DOHH2 (cell line): ENCODE measurements at regions not wholly inside any gene's neighbourhood (a gene's known extent, or its start where the extent isn't known, plus 50 kb on each side); places are given as distances from the start of the nearest gene placed in this dataset.

Experiments used
- H3F3A ChIP-seq: fragments of 200-600 bp; sonication (generic), shearing (Covaris generic); 2 replicates; pipeline ENCODE4 v1.6.0; 2016; ENCODE audit warnings: antibody characterized with exemption, mild to moderate bottlenecking; ENCODE audit not compliant: control insufficient read depth, insufficient read depth
- H3K27ac ChIP-seq: fragments of 200-600 bp; sonication (generic); 2 replicates; pipeline ENCODE4 v1.5.1; 2014; ENCODE audit warnings: low read depth, mild to moderate bottlenecking, low read length, moderate library complexity
- H3K27me3 ChIP-seq: fragments of 200-600 bp; sonication (generic); 2 replicates; pipeline ENCODE4 v1.6.1; 2014; ENCODE audit warnings: mild to moderate bottlenecking, low read length, mixed read lengths; ENCODE audit not compliant: control insufficient read depth
- H3K36me3 ChIP-seq: fragments of 200-600 bp; sonication (generic); 2 replicates; pipeline ENCODE4 v1.6.1; 2014; ENCODE audit warnings: mild to moderate bottlenecking, low read length, moderate library complexity, mixed read lengths; ENCODE audit not compliant: control insufficient read depth
- H3K4me1 ChIP-seq: fragments of 200-600 bp; sonication (generic); 2 replicates; pipeline ENCODE4 v1.6.1; 2014; ENCODE audit warnings: mild to moderate bottlenecking, low read length, mixed read lengths; ENCODE audit not compliant: control insufficient read depth
- H3K4me2 ChIP-seq: fragments of 200-600 bp; sonication (generic); 2 replicates; pipeline ENCODE4 v1.6.0; 2014; ENCODE audit warnings: mild to moderate bottlenecking, low read length, moderate library complexity
- H3K4me3 ChIP-seq: fragments of 200-600 bp; sonication (generic); 2 replicates; pipeline ENCODE4 v1.5.1; 2014; ENCODE audit warnings: mild to moderate bottlenecking, low read length, mixed read lengths
- H3K79me2 ChIP-seq: fragments of 200-600 bp; sonication (generic); 2 replicates; pipeline ENCODE4 v1.6.1; 2014; ENCODE audit warnings: mild to moderate bottlenecking, low read length, mixed read lengths; ENCODE audit not compliant: control insufficient read depth
- H3K9me2 ChIP-seq: fragments of 200-600 bp; sonication (generic); replicated peaks from 2 replicates; pipeline ENCODE4 v1.6.1; 2014; ENCODE audit warnings: mild to moderate bottlenecking, low read length, mixed read lengths; ENCODE audit not compliant: control insufficient read depth
- H3K9me3 ChIP-seq: fragments of 200-600 bp; sonication (generic); 2 replicates; pipeline ENCODE4 v1.6.1; 2014; ENCODE audit warnings: antibody characterized with exemption, low read length, mixed read lengths; ENCODE audit not compliant: control insufficient read depth, insufficient read depth
- H4K20me1 ChIP-seq: fragments of 200-600 bp; sonication (generic); 2 replicates; pipeline ENCODE4 v1.6.0; 2014; ENCODE audit warnings: low read depth, mild to moderate bottlenecking, antibody characterized with exemption, low read length, moderate library complexity; ENCODE audit not compliant: control insufficient read depth, insufficient read depth
- EZH2phosphoT487 ChIP-seq: fragments of 200-600 bp; sonication (generic); IDR thresholded peaks from 2 replicates; pipeline ENCODE4 v1.6.1; 2017; ENCODE audit warnings: borderline replicate concordance, mild to moderate bottlenecking, antibody characterized with exemption, low read length, moderate library complexity, mixed read lengths
- TF ChIP-seq, protein P1 (sequence below): fragments of 200-600 bp; sonication (generic); IDR thresholded peaks from one replicate; pipeline ENCODE4 v1.5.1; 2014; ENCODE audit warnings: antibody characterized with exemption, mild to moderate bottlenecking, low read depth, low read length; ENCODE audit not compliant: poor library complexity, severe bottlenecking

DNA sequence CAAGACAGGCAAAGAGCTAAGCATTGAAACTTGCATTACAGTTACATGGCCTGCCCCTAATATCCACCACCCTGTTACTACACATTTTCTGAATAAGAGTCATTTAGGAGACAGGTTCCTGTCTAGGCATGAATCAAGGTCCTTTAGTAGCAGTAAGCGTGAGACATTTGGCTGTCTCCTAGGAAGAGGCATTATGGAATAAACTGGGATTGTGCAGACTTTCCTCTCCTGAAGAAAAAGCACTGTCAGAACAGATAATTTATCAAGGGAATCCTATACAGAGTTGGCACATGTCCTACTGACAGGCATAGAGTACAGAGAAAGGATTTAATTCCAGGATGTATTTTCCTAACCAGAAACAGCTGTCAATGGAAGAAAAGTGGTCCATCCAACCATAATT lies 111.9 kb downstream of the INHBA start:
- Histone ChIP-seq H3K4me3 (no peak overlapping the region), H3K27me3 (no peaks in the 10 kb centered on the region), H3F3A (no peaks in the 10 kb centered on the region), H3K36me3 (no peaks in the 10 kb centered on the region), H3K9me3 (no peaks in the 10 kb centered on the region), H3K27ac (no peak overlapping the region), H3K9me2 (no peaks in the 10 kb centered on the region), H3K79me2 (no peaks in the 10 kb centered on the region), H4K20me1 (no peaks in the 10 kb centered on the region), H3K4me2 (no peak overlapping the region), H3K4me1 (no peaks in the 10 kb centered on the region)
- no peak for TF ChIP-seq EZH2phosphoT487

DNA sequence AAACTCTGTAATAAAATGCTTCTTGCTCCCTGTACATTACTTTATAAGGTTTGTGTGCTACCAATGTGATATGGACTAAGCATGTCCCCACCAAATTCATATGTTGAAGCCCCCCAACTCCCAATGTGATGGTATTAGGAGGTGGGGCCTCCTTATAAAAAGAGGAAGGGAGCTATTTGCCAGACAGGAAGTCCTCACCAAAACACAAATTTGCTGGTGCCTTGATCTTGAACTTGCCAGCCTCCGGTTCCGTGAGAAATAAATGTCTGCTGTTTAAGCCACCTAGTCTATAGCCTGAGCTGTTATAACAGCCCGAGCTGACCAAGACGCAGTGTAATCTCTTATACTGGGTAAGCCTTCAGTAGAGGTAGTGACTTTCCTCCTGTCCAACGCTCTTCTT lies 114.5 kb downstream of the INHBA start:
- Histone ChIP-seq H3K79me2 (no peaks in the 10 kb centered on the region), H3K4me2 (no peak overlapping the region), H3K36me3 (no peaks in the 10 kb centered on the region), H3K27me3 (no peaks in the 10 kb centered on the region), H3K27ac (no peak overlapping the region), H3F3A (no peaks in the 10 kb centered on the region), H4K20me1 (no peaks in the 10 kb centered on the region), H3K4me3 (no peak overlapping the region), H3K4me1 (no peaks in the 10 kb centered on the region), H3K9me2 (no peaks in the 10 kb centered on the region), H3K9me3 (no peaks in the 10 kb centered on the region)
- TF ChIP-seq, protein P1, sequence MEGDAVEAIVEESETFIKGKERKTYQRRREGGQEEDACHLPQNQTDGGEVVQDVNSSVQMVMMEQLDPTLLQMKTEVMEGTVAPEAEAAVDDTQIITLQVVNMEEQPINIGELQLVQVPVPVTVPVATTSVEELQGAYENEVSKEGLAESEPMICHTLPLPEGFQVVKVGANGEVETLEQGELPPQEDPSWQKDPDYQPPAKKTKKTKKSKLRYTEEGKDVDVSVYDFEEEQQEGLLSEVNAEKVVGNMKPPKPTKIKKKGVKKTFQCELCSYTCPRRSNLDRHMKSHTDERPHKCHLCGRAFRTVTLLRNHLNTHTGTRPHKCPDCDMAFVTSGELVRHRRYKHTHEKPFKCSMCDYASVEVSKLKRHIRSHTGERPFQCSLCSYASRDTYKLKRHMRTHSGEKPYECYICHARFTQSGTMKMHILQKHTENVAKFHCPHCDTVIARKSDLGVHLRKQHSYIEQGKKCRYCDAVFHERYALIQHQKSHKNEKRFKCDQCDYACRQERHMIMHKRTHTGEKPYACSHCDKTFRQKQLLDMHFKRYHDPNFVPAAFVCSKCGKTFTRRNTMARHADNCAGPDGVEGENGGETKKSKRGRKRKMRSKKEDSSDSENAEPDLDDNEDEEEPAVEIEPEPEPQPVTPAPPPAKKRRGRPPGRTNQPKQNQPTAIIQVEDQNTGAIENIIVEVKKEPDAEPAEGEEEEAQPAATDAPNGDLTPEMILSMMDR: no peak
- TF ChIP-seq EZH2phosphoT487: no peak

DNA sequence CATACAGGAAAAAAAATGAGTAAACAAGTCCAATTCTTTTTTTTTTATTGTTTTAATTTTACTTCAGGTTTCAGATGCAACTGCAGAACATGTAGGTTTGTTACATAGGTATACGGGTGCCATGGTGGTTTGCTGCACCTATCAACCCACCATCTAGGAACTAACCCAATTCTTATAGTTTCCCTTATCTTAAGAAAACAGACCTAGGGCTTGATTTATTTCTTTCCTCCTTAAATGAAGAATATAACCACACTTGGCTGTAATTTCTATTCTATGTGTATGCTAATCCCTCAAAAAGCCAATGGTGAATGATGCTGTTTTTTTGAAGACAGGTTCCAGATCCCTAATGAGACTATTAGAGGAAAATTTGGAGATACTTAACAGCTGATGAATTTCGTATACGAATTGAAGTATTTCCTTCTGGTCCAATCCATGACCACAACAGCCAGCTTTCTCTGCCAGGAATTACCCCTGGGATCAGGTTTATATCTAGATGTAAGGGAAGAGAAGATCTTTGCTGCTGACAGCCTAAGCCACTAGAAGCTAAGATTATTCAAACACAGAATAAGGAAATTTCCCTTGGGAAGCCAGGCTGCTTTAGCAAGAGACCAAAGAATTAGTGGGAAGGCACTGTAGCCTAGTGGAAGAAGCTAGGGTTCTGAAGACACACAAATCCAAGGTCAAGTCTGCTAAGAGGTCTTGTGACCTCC lies 115.8 kb downstream of the INHBA start:
- no peaks in the 10 kb centered on the region for H3K36me3 ChIP-seq
- no peaks in the 10 kb centered on the region for H3K27me3 ChIP-seq
- H3K9me3 ChIP-seq: no peaks in the 10 kb centered on the region
- H4K20me1 ChIP-seq: no peaks in the 10 kb centered on the region
- H3K4me1 ChIP-seq: no peaks in the 10 kb centered on the region
- no peaks in the 10 kb centered on the region for H3F3A ChIP-seq
- H3K79me2 ChIP-seq: no peaks in the 10 kb centered on the region
- no peak overlapping the region for H3K4me3 ChIP-seq
- H3K27ac ChIP-seq: no peak overlapping the region
- TF ChIP-seq, protein P1: no peak
- TF ChIP-seq EZH2phosphoT487: no peak
- H3K9me2 ChIP-seq: no peaks in the 10 kb centered on the region
- H3K4me2 ChIP-seq: no peak overlapping the region

DNA sequence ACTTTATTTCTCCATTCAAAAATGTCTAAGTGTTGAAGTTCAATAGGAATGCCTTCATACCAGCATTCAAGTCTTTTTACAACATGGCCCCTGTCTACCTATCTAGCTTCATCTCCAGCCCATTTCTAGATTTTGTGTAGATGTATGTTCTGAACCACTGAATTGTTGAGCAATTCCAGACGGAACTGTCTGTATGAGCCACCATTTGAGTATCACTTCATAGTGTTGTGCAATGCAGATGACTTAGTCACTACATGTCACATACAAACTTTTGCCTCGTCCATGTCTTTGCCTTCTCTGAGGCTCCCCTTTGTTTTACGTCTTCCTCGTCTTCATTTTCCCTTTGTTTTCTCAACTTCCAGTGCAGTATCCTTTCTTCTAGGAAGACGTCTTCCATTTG lies 118.1 kb downstream of the INHBA start:
- Histone ChIP-seq H4K20me1 (no peaks in the 10 kb centered on the region), H3K9me2 (no peaks in the 10 kb centered on the region), H3K4me1 (no peaks in the 10 kb centered on the region), H3K4me2 (no peak overlapping the region), H3K36me3 (no peaks in the 10 kb centered on the region), H3F3A (no peaks in the 10 kb centered on the region), H3K79me2 (no peaks in the 10 kb centered on the region), H3K9me3 (no peaks in the 10 kb centered on the region), H3K27ac (no peak overlapping the region), H3K4me3 (no peak overlapping the region), H3K27me3 (no peaks in the 10 kb centered on the region)
- TF ChIP-seq, protein P1: no peak
- TF ChIP-seq EZH2phosphoT487: no peak
